ENCODE measurements at regions not wholly inside any gene's neighbourhood (a gene's known extent, or its start where the extent isn't known, plus 50 kb on each side); places are given as distances from the start of the nearest gene placed in this dataset.
"Not testable (repeated sequence)": the region's sequence is repeated elsewhere in the genome, so short reads cannot be mapped to it uniquely, and the experiment has no call there.

DNA sequence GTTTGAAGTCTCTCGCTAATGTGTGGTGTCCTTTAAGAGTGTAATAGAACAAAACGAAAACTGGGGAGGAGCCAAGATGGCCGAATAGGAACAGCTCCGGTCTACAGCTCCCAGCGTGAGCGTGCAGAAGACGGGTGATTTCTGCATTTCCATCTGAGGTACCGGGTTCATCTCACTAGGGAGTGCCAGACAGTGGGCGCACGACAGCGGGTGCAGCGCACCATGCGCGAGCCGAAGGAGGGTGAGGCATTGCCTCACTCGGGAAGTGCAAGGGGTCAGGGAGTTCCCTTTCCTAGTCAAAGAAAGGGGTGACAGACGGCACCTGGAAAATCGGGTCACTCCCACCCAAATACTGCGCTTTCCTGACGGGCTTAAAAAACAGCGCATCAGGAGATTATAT is 661.2 kb upstream of the HS3ST1 start:
- TF ChIP-seq, protein P1, sequence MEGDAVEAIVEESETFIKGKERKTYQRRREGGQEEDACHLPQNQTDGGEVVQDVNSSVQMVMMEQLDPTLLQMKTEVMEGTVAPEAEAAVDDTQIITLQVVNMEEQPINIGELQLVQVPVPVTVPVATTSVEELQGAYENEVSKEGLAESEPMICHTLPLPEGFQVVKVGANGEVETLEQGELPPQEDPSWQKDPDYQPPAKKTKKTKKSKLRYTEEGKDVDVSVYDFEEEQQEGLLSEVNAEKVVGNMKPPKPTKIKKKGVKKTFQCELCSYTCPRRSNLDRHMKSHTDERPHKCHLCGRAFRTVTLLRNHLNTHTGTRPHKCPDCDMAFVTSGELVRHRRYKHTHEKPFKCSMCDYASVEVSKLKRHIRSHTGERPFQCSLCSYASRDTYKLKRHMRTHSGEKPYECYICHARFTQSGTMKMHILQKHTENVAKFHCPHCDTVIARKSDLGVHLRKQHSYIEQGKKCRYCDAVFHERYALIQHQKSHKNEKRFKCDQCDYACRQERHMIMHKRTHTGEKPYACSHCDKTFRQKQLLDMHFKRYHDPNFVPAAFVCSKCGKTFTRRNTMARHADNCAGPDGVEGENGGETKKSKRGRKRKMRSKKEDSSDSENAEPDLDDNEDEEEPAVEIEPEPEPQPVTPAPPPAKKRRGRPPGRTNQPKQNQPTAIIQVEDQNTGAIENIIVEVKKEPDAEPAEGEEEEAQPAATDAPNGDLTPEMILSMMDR (IDR thresholded peaks at IDR 0.05) = not testable (repeated sequence)
- TF ChIP-seq POLR2A (IDR thresholded peaks at IDR 0.05) = not testable (repeated sequence)

All from heart left ventricle (tissue), 13 donors.